ENCODE measurements at regions not wholly inside any gene's neighbourhood (a gene's known extent, or its start where the extent isn't known, plus 50 kb on each side); places are given as distances from the start of the nearest gene placed in this dataset.

- TF ChIP-seq GABPA (IDR thresholded peaks at IDR 0.05; ENCODE audit: borderline replicate concordance, insufficient read depth, low read length), result no peak
- TF ChIP-seq BCL11A (IDR thresholded peaks at IDR 0.05; ENCODE audit: low read depth in 2 of 2, low read length in 2 of 2), result no peak
These were observed 404.4 kb downstream of the CYLC2 start (continued) for GRCh38 chr9:103399535-103399934.
